Mesenteric fat pad (tissue), 1 donor: ENCODE measurements at regions not wholly inside any gene's neighbourhood (a gene's known extent, or its start where the extent isn't known, plus 50 kb on each side); places are given as distances from the start of the nearest gene placed in this dataset.

Source experiments
- DNase-seq: peaks from one replicate; pipeline ENCODE4 v3.0.0-alpha.2; 2020; ENCODE audit warnings: low spot score
- donor health status: DM: yes; HTN: yes; CAD: no.

DNA sequence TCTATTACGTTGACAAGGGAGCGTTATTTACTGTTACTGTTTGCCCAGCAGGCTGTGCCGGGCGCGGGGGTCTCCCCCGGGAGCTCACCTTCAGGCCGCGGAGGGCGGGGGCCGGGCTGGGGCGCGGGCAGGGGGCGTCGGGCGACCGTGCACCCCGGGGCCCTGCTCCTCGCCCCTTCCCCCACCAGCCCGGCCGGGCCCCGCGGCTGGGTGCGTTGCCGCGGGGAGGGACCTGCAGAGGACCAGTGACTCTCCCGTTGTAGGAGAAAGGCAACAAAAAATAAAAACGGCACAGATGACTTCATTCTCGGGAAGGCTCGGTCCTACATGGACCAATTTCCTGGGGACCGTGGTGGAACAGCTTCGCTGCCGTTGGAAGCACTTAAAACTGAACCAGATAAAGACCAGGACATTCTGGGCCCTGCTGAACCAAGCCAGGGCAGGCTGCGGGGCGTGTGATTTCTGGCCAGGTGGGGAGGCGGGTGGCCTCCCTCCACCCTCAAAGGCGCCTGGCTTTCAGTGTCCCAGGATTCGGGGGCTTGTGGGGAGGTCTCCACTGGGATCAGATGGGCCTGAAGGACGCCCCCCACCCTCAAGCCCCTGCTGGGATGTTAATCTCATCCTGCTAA is 57.4 kb downstream of the IGLL1 start:
- no peak for DNase-seq

DNA sequence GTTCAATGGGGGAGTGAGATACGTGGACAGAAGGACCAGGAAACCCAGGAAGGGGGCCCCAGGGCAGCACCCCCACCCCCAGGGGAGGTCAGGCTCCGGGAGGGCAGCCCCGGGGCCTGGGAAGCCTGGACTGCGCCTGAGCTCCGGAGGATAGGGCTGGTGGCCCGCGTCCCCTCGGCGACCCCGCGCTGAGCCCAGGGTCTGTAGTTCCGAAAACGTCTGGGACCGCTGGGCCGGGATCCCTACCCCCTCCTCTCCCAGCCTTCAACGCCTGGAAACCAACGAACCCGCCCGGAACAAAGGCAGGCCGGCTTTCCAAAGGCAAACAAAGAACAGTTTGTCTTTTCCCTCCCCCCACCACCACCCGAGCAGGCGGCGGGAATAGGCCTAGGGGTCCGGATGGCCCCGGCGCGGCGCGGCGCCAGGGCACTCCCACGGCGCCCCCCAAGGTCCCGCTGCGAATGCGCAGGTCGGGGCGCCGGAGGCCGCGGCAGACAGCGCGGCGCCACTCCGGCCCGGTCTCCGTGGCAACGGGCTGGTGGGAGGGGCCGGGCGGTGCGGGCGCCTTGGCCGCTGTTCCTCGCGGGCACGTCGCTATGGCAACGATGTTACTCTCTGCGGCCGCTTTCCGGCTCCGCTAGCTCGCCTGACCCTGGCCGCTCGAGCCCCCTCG is 58.5 kb downstream of the IGLL1 start:
- peak; percentile 95 for DNase-seq

- no peak for DNase-seq
Observed at GRCh38 chr22:23520863-23521440, 59.1 kb downstream of the IGLL1 start.

- no peak for DNase-seq
Observed at GRCh38 chr22:23519442-23520157, 60.5 kb downstream of the IGLL1 start.

- no peak for DNase-seq
Observed at GRCh38 chr22:23518376-23519187, 61.5 kb downstream of the IGLL1 start.

GRCh38 chr22:23517804-23518375 is 62.2 kb downstream of the IGLL1 start:
- DNase-seq, result no peak

DNA sequence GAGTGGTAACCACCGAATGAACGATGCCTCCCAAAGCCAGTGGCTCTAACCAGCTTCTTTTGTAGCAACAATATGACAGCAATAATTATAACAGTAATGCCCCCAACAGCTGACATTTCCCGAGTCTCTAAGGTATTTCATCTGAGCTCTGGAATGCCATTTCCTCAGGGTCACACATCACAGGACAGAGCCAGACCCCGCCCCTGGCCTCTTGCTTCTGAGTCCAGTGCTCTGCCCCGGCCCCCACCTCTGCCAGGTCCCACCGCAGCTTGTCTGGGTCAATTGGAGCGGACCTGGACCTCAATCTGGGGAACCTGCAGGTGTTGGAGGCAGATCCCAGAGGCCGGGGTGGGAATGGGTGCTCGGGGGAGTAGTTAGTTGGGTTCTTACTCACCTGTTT is 63.8 kb downstream of the IGLL1 start:
- no peak for DNase-seq

- no peak for DNase-seq
Observed at GRCh38 chr22:23514322-23515038, 65.6 kb downstream of the IGLL1 start.

DNA sequence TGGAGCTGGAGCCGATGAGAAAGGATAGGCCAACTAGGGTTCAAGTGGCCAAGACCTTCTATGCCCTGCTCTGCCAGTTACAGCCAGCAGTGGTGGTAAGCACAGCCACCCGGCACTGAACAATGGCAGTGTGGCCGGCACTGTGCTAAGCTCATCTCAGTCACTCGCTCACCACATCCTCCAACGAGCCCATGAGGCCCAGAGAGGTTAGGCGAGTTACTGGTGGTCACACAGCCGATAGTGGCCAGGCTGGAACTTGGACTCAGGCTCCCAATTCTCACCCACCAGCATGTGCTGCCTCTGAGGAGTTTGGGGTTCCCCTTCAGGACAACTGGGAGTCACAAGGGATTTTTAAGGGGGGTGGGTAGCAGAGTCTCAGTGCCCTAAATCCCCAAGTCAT is 66.4 kb downstream of the IGLL1 start:
- DNase-seq, result no peak

DNA sequence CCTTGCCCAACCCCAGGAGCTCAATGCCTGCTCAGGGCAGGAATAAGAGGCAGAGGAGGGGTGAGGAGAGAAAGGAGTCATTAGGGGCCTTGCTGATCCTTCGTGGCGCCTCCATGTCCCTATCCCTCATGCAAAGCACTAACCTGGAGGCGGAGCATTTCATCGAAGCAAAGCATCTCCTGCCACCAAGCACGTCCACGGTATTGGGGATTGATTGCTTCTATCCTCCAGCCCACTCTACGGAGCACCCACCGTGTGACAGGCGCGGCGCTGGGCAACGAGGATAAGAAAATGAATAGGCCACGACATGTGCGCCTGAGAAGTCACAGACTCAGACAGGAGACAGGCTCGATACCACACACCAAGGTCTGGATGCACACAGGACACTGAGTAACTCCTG is 67.0 kb downstream of the IGLL1 start:
- no peak for DNase-seq

DNA sequence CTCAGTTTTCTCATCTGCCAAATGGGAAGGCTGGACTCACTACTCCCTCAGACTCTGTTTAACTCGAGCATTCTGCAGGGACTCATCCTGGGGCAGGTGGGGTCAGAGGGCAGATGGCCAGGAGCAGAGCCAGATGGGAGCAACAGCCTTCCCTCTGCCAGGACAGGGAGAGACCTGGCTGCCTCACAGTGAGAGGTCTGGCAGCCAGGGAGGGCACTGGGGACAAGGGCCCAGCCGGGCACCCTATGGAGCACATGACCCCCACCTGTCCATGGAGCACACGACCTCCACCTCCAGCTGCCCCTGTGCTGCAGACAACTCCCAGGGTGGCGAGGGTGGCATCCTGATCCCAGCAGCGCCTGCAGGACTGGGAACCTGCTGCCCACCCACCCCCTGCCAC is 67.4 kb downstream of the IGLL1 start:
- no peak for DNase-seq

DNA sequence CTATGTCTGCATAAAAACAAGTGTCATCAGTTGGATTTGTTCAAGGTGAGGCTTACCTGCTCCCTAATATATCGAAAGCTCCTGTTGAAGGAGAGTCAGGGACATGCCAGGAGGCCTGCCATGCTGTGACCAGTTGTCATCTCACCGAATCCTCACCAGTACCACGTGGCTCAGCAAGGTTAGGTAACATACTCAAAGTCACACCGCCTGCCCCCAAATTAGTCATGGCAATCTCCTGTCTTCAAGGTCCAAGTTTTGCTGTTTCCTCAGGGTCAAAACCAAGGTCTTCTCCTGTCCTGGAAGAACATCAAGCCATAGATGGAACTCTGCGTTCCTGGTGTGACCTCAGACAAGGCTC is 67.8 kb downstream of the IGLL1 start:
- DNase-seq, result no peak

DNA sequence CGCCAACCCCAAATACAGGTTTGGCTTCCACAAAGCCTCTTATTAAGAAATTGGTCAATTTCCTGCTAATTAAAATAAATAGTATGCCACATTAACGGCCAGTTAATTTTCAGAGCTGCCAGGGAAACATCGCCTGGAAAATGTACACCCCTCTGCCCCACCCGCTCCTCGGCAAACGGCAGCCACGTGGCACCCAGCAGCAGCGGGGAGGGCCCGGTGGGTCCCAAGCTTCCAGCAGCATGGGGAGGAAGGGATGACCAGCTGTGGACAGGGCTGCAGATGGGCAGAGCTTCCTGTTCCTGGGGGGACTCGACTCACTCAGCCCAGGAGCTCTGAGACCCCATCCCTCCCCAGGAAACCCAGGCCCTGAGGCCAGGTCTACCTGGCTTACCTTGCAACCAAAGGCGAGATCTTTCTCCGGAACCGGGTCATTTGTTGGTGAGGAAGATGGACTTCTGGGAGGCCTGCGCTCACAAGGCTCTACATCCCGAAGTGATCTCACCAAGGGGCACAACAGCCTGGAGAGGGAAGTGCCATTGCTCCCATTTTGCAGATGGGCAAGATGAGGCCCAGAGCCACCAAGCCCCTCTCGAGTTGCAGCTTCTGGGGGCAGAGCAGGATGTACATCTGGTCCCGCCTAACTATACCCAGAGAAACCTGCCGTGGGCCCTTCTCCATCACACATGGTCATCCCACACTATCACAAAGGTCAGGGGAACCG is 68.3 kb downstream of the IGLL1 start:
- no peak for DNase-seq

DNA sequence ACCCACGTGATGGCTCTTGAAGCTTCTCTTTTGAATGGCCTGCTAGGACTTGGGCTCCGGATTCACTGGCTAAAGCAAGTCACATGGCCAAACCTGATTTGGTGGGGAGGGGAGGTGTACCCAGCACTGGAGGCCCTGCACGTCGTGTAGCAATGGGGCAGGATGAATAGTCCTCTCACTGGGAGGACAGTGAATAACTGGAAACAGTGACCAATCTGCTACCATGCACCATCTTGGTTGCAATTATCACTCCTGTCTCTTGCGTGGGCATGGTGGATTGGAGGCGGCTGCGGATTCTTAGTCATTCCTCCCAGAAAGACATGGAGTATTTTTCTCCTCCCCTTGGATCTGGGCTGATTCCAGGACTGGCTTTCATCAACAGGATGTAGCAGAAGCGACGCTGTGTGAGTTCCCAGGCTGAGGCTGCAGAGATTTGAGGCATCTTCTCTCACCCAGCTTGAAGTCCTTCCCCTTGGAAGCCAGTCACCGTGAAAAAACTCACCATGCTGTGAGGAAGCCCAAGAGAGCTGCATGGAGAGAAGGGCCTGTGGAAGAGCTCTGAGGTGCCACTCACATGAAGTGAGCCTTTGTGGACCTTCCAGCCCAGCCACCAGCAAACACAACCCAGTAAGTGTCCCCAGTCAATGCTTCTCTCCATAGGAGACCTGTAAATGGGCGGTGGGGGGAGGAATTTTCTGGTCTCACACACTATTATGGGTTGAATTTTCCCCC is 70.4 kb downstream of the IGLL1 start:
- DNase-seq, result no peak

DNA sequence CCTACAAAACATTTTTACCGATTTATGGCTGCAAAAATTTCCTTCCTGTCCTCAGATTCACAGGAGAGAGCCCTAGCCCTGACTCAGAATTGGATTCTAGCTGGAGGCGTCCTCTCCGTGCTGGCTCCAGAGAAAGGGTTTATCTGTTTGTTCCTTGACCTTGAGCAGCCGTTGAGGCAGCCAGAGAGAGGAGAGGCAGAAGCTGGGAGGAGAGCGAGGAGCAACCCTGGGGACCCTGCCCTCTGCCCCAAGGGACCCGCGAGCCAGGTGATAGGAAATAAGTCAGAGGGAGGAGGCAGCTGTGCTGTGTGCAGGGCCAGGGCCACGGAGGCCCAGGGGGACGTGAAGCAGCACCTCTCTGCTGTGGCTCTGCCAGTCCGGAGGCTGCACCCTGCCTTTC is 75.6 kb downstream of the IGLL1 start:
- DNase-seq, result no peak

GRCh38 chr22:23503736-23504440 is 76.2 kb downstream of the IGLL1 start:
- peak; percentile 81 for DNase-seq

GRCh38 chr22:23503142-23503541 is 76.9 kb downstream of the IGLL1 start:
- peak; percentile 85 for DNase-seq

DNA sequence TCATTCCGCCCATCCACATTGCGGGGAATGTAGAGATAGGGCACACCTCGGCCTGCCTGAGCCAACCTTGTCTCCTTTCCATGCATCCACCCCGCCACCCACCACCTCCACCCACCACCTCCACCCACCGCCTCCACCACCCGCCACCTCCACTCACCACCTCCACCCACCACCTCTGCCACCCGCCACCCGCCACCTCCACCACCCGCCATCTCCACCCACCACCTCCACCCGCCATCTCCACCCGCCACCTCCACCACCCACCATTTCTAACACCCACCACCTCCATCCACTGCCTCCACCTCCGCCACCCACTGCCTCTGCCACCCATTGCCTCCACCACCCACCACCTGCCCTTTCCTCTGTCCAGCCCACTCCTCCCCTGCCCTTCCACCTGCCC is 78.4 kb downstream of the IGLL1 start:
- DNase-seq, result peak; percentile 41

GRCh38 chr22:23501261-23501619 is 78.8 kb downstream of the IGLL1 start:
- DNase-seq, result peak; percentile 39
